Endothelial cell of umbilical vein (primary cell): ENCODE measurements at regions not wholly inside any gene's neighbourhood (a gene's known extent, or its start where the extent isn't known, plus 50 kb on each side); places are given as distances from the start of the nearest gene placed in this dataset.

Experiments used
- BruUV-seq: library from RNA; stranded (reverse); fragments of 400-500 nt; replicated peaks from 2 replicates; lab custom pipeline; 2021; lab: Mats Ljungman, UMichigan
- CTCF ChIA-PET: fragments of 300-600, 350-600 bp; sonication (Branson Sonifier 250); formaldehyde crosslinking; loops from one replicate; lab custom pipeline; 2021; ENCODE audit warnings: antibody characterized with exemption, inconsistent platforms; lab: Charles Lee
- POLR2A ChIA-PET: fragments of 300-600, 350-600 bp; sonication (Branson Sonifier 250); formaldehyde crosslinking; loops from one replicate; lab custom pipeline; 2021; ENCODE audit warnings: antibody characterized with exemption, inconsistent platforms; lab: Charles Lee
- DNase-seq: peaks from one replicate; pipeline ENCODE4 v3.0.0-alpha.2; 2011; ENCODE audit warnings: low read depth, low spot score
- FAIRE-seq: peaks from 2 replicates; lab custom pipeline; 2011; peaks lifted over from hg19 to GRCh38; lab: Jason Lieb, UNC
- H2AFZ ChIP-seq: 2 replicates; pipeline ENCODE4 v1.6.0; 2012; ENCODE audit warnings: low read depth, low read length, control low read depth, inconsistent platforms
- H3K27ac ChIP-seq: 2 replicates; pipeline ENCODE4 v1.5.1; 2011; ENCODE audit warnings: low read depth, mild to moderate bottlenecking, control low read depth, low read length, moderate library complexity; ENCODE audit not compliant: insufficient read depth
- H3K27me3 ChIP-seq, 2 experiments: 2 replicates each; pipeline versions ENCODE4 v1.6.0 to v1.6.1; 2011; ENCODE audit warnings: low read length in 2 of 2, mixed read lengths in 1 of 2; ENCODE audit not compliant: control insufficient read depth in 2 of 2, insufficient read depth in 2 of 2
- H3K36me3 ChIP-seq, 2 experiments: 2 replicates in 1 of 2; 3 replicates in 1 of 2; pipeline ENCODE4 v1.5.1; 2011; ENCODE audit warnings: low read length in 2 of 2, mild to moderate bottlenecking in 1 of 2, moderate library complexity in 1 of 2; ENCODE audit not compliant: control insufficient read depth in 2 of 2, insufficient read depth in 2 of 2; ENCODE audit errors: extremely low read depth in 1 of 2
- H3K4me1 ChIP-seq: 3 replicates; pipeline ENCODE4 v1.5.1; 2011; ENCODE audit warnings: mild to moderate bottlenecking, low read length; ENCODE audit not compliant: control insufficient read depth, insufficient read depth; ENCODE audit errors: extremely low read depth
- H3K4me2 ChIP-seq: 2 replicates; pipeline ENCODE4 v1.6.1; 2011; ENCODE audit warnings: low read length, control low read depth, mixed read lengths; ENCODE audit not compliant: insufficient read depth
- H3K4me3 ChIP-seq, 3 experiments: fragments of 200-600 bp in 1 of 3; sonication (generic), shearing (Covaris generic) in 1 of 3; replicated peaks in 1 of 3; 2 replicates each; pipeline ENCODE4 v1.5.1; 2011 to 2016; ENCODE audit warnings: control low read depth in 3 of 3, low read length in 3 of 3, mild to moderate bottlenecking in 2 of 3, inconsistent platforms in 1 of 3, low read depth in 1 of 3, moderate library complexity in 1 of 3; ENCODE audit not compliant: insufficient read depth in 1 of 3
- H3K79me2 ChIP-seq: 2 replicates; pipeline ENCODE4 v1.6.0; 2012; ENCODE audit warnings: low read length, inconsistent platforms; ENCODE audit not compliant: control insufficient read depth, insufficient read depth
- H3K9ac ChIP-seq: replicated peaks from 2 replicates; pipeline ENCODE3; 2011; ENCODE audit warnings: low read length, control low read depth; ENCODE audit not compliant: insufficient read depth; ENCODE audit errors: extremely low read depth
- H3K9me1 ChIP-seq: replicated peaks from 3 replicates; pipeline ENCODE4 v1.6.0; 2011; ENCODE audit warnings: mild to moderate bottlenecking, low read length; ENCODE audit not compliant: control insufficient read depth, insufficient read depth; ENCODE audit errors: extremely low read depth
- H3K9me3 ChIP-seq: replicated peaks from 2 replicates; pipeline ENCODE4 v1.5.1; 2012; ENCODE audit warnings: low read length, inconsistent platforms; ENCODE audit not compliant: control insufficient read depth, insufficient read depth
- H4K20me1 ChIP-seq: replicated peaks from 2 replicates; pipeline ENCODE3; 2011; ENCODE audit warnings: mild to moderate bottlenecking, low read length; ENCODE audit not compliant: control insufficient read depth, insufficient read depth; ENCODE audit errors: extremely low read depth
- EZH2 ChIP-seq: IDR thresholded peaks from 2 replicates; pipeline ENCODE4 v1.6.1; 2012; ENCODE audit warnings: borderline replicate concordance, low read depth, mild to moderate bottlenecking, moderate library complexity, low read length, inconsistent platforms; ENCODE audit not compliant: severe bottlenecking
- FOS ChIP-seq: IDR thresholded peaks from 2 replicates; pipeline ENCODE4 v1.6.1; 2011; ENCODE audit warnings: mild to moderate bottlenecking, low read length, moderate library complexity, borderline replicate concordance; ENCODE audit not compliant: insufficient read depth
- GATA2 ChIP-seq: IDR thresholded peaks from 2 replicates; pipeline ENCODE4 v1.7.0; 2011; ENCODE audit warnings: low read depth, mild to moderate bottlenecking, moderate library complexity, mixed read lengths, low read length; ENCODE audit not compliant: insufficient read length, insufficient read depth
- JUN ChIP-seq: IDR thresholded peaks from 2 replicates; pipeline ENCODE4 v1.6.1; 2011; ENCODE audit warnings: borderline replicate concordance, low read depth; ENCODE audit not compliant: insufficient read length, insufficient read depth
- MYC ChIP-seq: IDR thresholded peaks from one replicate; pipeline ENCODE4 v1.6.1; 2011; ENCODE audit warnings: mild to moderate bottlenecking, low read depth, low read length
- POLR2A ChIP-seq: IDR thresholded peaks from 2 replicates; pipeline ENCODE4 v1.6.1; 2012; ENCODE audit warnings: low read depth, mild to moderate bottlenecking, control low read depth, low read length
- POLR2AphosphoS5 ChIP-seq: IDR thresholded peaks from 2 replicates; pipeline ENCODE4 v1.6.1; 2012; ENCODE audit warnings: low read depth, mild to moderate bottlenecking, control low read depth, low read length, moderate library complexity; ENCODE audit not compliant: insufficient read depth
- dilution Hi-C: fragments of 300-500 bp; cut with MboI; formaldehyde crosslinking; loops from one replicate; pipeline ENCODE4 v1.15.0; 2019; ENCODE audit warnings: low sequenced_read_pairs; ENCODE audit not compliant: extremely low pct_ligation_motif_present
- intact Hi-C: fragments of 100-400 bp; cut with micrococcal nuclease; formaldehyde crosslinking; loops from one replicate; pipeline ENCODE4 v1.10.0; 2022
- TF ChIP-seq, protein P1 (sequence below), 2 donors: IDR thresholded peaks; 1 replicate in 1 of 2; 2 replicates in 1 of 2; pipeline ENCODE4 v1.5.1; 2011; ENCODE audit warnings: low read length in 2 of 2, mild to moderate bottlenecking in 2 of 2, moderate library complexity in 2 of 2, control low read depth in 1 of 2, inconsistent platforms in 1 of 2, low read depth in 1 of 2; ENCODE audit not compliant: insufficient read depth in 1 of 2; ENCODE audit errors: extremely low read depth in 1 of 2
- TF ChIP-seq, protein P2 (sequence below): IDR thresholded peaks from 2 replicates; pipeline ENCODE4 v1.6.1; 2011; ENCODE audit not compliant: insufficient read depth, insufficient read length

DNA sequence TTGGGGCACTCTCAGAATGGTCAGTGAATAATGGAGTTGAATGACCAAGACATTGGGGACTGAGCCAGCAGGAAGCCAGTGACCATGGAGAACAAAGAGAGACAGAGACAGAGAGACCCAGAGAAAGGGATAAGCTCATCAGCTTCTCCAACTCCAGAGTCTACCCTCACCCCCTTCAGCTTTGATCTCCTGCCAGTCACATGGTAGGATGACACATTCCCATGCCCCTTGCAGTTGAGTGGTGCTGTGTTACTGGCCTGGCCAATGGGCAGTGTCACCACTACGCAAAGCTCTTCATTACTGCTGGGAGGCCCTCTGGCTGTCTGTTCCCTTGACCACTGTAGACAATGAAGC, 643.5 kb downstream of the AJAP1 start:
- CTCF ChIA-PET: no interaction called here
- H3K4me1 ChIP-seq: no peaks in the 10 kb centered on the region
- H3K9me1 ChIP-seq: no peaks in the 10 kb centered on the region
- no peak overlapping the region for H3K9ac ChIP-seq
- H3K27me3 ChIP-seq: no peaks in the 10 kb centered on the region
- FAIRE-seq (no peak), DNase-seq (no peak)
- POLR2A ChIA-PET: no interaction called here
- intact Hi-C loops: no loop called here
- BruUV-seq: no TSS peak
- H3K9me3 ChIP-seq: peaks cover 4% of the 10 kb centered on the region
- H2AFZ ChIP-seq: no peak overlapping the region
- H3K79me2 ChIP-seq: no peaks in the 10 kb centered on the region
- no peak overlapping the region for H3K4me3 ChIP-seq
- no peaks in the 10 kb centered on the region for H4K20me1 ChIP-seq
- no peak overlapping the region for H3K27ac ChIP-seq
- no peak overlapping the region for H3K4me2 ChIP-seq
- no peaks in the 10 kb centered on the region for H3K36me3 ChIP-seq
- TF ChIP-seq POLR2A (no peak), EZH2 (no peak), POLR2AphosphoS5 (no peak), MYC (no peak), FOS (no peak), GATA2 (no peak), JUN (no peak)
- TF ChIP-seq, protein P1, sequence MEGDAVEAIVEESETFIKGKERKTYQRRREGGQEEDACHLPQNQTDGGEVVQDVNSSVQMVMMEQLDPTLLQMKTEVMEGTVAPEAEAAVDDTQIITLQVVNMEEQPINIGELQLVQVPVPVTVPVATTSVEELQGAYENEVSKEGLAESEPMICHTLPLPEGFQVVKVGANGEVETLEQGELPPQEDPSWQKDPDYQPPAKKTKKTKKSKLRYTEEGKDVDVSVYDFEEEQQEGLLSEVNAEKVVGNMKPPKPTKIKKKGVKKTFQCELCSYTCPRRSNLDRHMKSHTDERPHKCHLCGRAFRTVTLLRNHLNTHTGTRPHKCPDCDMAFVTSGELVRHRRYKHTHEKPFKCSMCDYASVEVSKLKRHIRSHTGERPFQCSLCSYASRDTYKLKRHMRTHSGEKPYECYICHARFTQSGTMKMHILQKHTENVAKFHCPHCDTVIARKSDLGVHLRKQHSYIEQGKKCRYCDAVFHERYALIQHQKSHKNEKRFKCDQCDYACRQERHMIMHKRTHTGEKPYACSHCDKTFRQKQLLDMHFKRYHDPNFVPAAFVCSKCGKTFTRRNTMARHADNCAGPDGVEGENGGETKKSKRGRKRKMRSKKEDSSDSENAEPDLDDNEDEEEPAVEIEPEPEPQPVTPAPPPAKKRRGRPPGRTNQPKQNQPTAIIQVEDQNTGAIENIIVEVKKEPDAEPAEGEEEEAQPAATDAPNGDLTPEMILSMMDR (IDR thresholded peaks at IDR 0.05; ENCODE audit: extremely low read depth in 1 of 2, insufficient read depth in 1 of 2, low read depth in 1 of 2, low read length in 2 of 2): no peak
- TF ChIP-seq, protein P2, sequence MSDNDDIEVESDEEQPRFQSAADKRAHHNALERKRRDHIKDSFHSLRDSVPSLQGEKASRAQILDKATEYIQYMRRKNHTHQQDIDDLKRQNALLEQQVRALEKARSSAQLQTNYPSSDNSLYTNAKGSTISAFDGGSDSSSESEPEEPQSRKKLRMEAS: no peak
- dilution Hi-C loops: no loop called here
